ENCODE measurements at regions not wholly inside any gene's neighbourhood (a gene's known extent, or its start where the extent isn't known, plus 50 kb on each side); places are given as distances from the start of the nearest gene placed in this dataset.

GRCh38 chrX:143455046-143455445 is 62.2 kb downstream of the SPANXN3 start:
- ChIA-PET POLR2A (no interaction called here), CTCF (no interaction called here)
- TF ChIP-seq FOXM1 (IDR thresholded peaks at IDR 0.05; ENCODE audit: borderline replicate concordance): no peak
- no peak for TF ChIP-seq SP1 (IDR thresholded peaks at IDR 0.05)
- TF ChIP-seq SUZ12 (IDR thresholded peaks at IDR 0.05): no peak
- TF ChIP-seq CTBP1 (IDR thresholded peaks at IDR 0.05; ENCODE audit: borderline replicate concordance): no peak
- TF ChIP-seq FOXK2 (IDR thresholded peaks at IDR 0.05): no peak
- no peak for TF ChIP-seq L3MBTL2 (conservative IDR thresholded peaks at IDR 0.05)
- TF ChIP-seq ELF4 (IDR thresholded peaks at IDR 0.05): no peak
- no peak for TF ChIP-seq NFRKB (IDR thresholded peaks at IDR 0.05)
- no peak for TF ChIP-seq PKNOX1 (IDR thresholded peaks at IDR 0.05)
- TF ChIP-seq TARDBP (IDR thresholded peaks at IDR 0.05): no peak
- TF ChIP-seq BHLHE40 (IDR thresholded peaks at IDR 0.05; ENCODE audit: borderline replicate concordance): no peak
- no peak for TF ChIP-seq LEF1 (IDR thresholded peaks at IDR 0.05; ENCODE audit: borderline replicate concordance)
- no peak for TF ChIP-seq FOXA1 (IDR thresholded peaks at IDR 0.05)
- TF ChIP-seq HDGF (IDR thresholded peaks at IDR 0.05; ENCODE audit: borderline replicate concordance): no peak
- no peak for DNase-seq (ENCODE audit: extremely low spot score)

DNA sequence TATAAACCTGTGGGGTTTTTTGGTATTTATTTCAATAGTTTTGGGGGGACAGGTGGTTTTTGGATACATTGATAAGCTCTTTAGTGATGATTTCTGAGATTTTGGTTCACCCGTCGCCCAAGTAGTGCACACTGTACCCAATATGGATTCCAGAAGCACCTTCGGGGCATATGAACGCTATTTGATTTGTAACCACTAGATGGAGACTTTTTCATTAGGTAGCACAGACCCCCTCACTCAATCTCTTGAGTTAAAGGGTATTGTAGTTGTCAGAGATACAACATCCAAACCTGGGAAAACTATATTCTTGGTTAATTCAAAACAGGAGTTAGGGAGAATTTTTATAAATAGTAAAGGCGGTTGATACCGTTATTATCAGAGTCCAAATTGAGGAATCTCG is 79.8 kb downstream of the SPANXN3 start:
- TF ChIP-seq LEF1 (IDR thresholded peaks at IDR 0.05; ENCODE audit: borderline replicate concordance) (no peak), FOXM1 (IDR thresholded peaks at IDR 0.05; ENCODE audit: borderline replicate concordance) (no peak), HDGF (IDR thresholded peaks at IDR 0.05; ENCODE audit: borderline replicate concordance) (no peak), SP1 (IDR thresholded peaks at IDR 0.05) (no peak), NFRKB (IDR thresholded peaks at IDR 0.05) (no peak), FOXA1 (IDR thresholded peaks at IDR 0.05) (no peak), FOXK2 (IDR thresholded peaks at IDR 0.05) (no peak), TARDBP (IDR thresholded peaks at IDR 0.05) (no peak), PKNOX1 (IDR thresholded peaks at IDR 0.05) (no peak), ELF4 (IDR thresholded peaks at IDR 0.05) (no peak), CTBP1 (IDR thresholded peaks at IDR 0.05; ENCODE audit: borderline replicate concordance) (no peak), ZNF384 (IDR thresholded peaks at IDR 0.05) (no peak), L3MBTL2 (conservative IDR thresholded peaks at IDR 0.05) (no peak), SUZ12 (IDR thresholded peaks at IDR 0.05) (no peak), BHLHE40 (IDR thresholded peaks at IDR 0.05; ENCODE audit: borderline replicate concordance) (no peak), ARNT (IDR thresholded peaks at IDR 0.05) (no peak)
- CTCF ChIA-PET: no interaction called here
- DNase-seq (ENCODE audit: extremely low spot score): peak; percentile 8
- POLR2A ChIA-PET: no interaction called here

- DNase-seq (ENCODE audit: extremely low spot score): no peak
- ChIA-PET CTCF (no interaction called here), POLR2A (no interaction called here)
- TF ChIP-seq BHLHE40 (IDR thresholded peaks at IDR 0.05; ENCODE audit: borderline replicate concordance) (no peak), CTBP1 (IDR thresholded peaks at IDR 0.05; ENCODE audit: borderline replicate concordance) (no peak), FOXM1 (IDR thresholded peaks at IDR 0.05; ENCODE audit: borderline replicate concordance) (no peak), FOXA1 (IDR thresholded peaks at IDR 0.05) (no peak), TARDBP (IDR thresholded peaks at IDR 0.05) (no peak), ELF4 (IDR thresholded peaks at IDR 0.05) (no peak), NFRKB (IDR thresholded peaks at IDR 0.05) (no peak)
Observed at GRCh38 chrX:143435916-143436315, 81.4 kb downstream of the SPANXN3 start.

- DNase-seq (ENCODE audit: extremely low spot score): no peak
- ChIA-PET POLR2A (no interaction called here), CTCF (no interaction called here)
- TF ChIP-seq ELF4 (IDR thresholded peaks at IDR 0.05): no peak
Observed at GRCh38 chrX:143429811-143430210, 87.5 kb downstream of the SPANXN3 start.

GRCh38 chrX:143429131-143429530 is 88.1 kb downstream of the SPANXN3 start:
- TF ChIP-seq BHLHE40 (IDR thresholded peaks at IDR 0.05; ENCODE audit: borderline replicate concordance) (no peak), TARDBP (IDR thresholded peaks at IDR 0.05) (no peak), FOXK2 (IDR thresholded peaks at IDR 0.05) (no peak), ELF4 (IDR thresholded peaks at IDR 0.05) (no peak), ARNT (IDR thresholded peaks at IDR 0.05) (no peak), PKNOX1 (IDR thresholded peaks at IDR 0.05) (no peak), ZNF384 (IDR thresholded peaks at IDR 0.05) (no peak), SUZ12 (IDR thresholded peaks at IDR 0.05) (no peak), FOXM1 (IDR thresholded peaks at IDR 0.05; ENCODE audit: borderline replicate concordance) (no peak), CTBP1 (IDR thresholded peaks at IDR 0.05; ENCODE audit: borderline replicate concordance) (no peak)
- CTCF ChIA-PET: no interaction called here
- DNase-seq (ENCODE audit: extremely low spot score): no peak

GRCh38 chrX:143401160-143401559 is 116.1 kb downstream of the SPANXN3 start:
- TF ChIP-seq FOXA1 (IDR thresholded peaks at IDR 0.05): no peak
- CTCF ChIA-PET: no interaction called here

More at GRCh38 chrX:143429131-143429530, 88.1 kb downstream of the SPANXN3 start:
- POLR2A ChIA-PET: no interaction called here

DNA sequence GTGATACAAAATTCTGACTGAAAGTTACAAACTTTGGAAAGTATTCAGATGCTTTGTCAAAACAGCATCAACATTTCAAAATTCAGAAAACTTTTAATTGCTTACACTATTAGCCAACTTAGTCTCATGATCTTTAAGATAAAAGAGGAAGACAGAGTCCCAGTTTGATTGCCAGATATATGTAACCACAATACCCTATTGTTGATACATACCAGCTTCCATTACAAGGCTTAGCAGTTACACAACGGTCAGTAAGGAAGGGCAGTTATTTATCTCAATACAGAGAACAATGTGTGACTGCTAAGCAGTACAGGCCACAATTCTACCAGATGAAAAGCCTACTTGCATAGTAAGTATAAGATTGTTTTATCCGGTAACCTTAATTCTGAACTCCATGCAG is 138.4 kb downstream of the SPANXN3 start:
- DNase-seq (ENCODE audit: extremely low spot score): no peak
- ChIA-PET POLR2A (no interaction called here), CTCF (no interaction called here)
- TF ChIP-seq NFRKB (IDR thresholded peaks at IDR 0.05) (no peak), L3MBTL2 (conservative IDR thresholded peaks at IDR 0.05) (no peak), BHLHE40 (IDR thresholded peaks at IDR 0.05; ENCODE audit: borderline replicate concordance) (no peak), SUZ12 (IDR thresholded peaks at IDR 0.05) (no peak), LEF1 (IDR thresholded peaks at IDR 0.05; ENCODE audit: borderline replicate concordance) (no peak), HDGF (IDR thresholded peaks at IDR 0.05; ENCODE audit: borderline replicate concordance) (no peak), ELF4 (IDR thresholded peaks at IDR 0.05) (no peak), CTBP1 (IDR thresholded peaks at IDR 0.05; ENCODE audit: borderline replicate concordance) (no peak), ARNT (IDR thresholded peaks at IDR 0.05) (no peak)

More at GRCh38 chrX:143401160-143401559, 116.1 kb downstream of the SPANXN3 start:
- POLR2A ChIA-PET: no interaction called here
- no peak for DNase-seq (ENCODE audit: extremely low spot score)
